Epithelial cell of proximal tubule (primary cell): ENCODE measurements at regions not wholly inside any gene's neighbourhood (a gene's known extent, or its start where the extent isn't known, plus 50 kb on each side); places are given as distances from the start of the nearest gene placed in this dataset.

Source experiments
- DNase-seq: peaks from one replicate; pipeline ENCODE4 v3.0.0-alpha.2; 2011; ENCODE audit warnings: low read depth
- H3K4me3 ChIP-seq: 2 replicates; pipeline ENCODE4 v1.5.1; 2011; ENCODE audit warnings: low read depth, mild to moderate bottlenecking, low read length
- CTCF ChIP-seq: conservative IDR thresholded peaks from 2 replicates; pipeline ENCODE4 v1.5.1; 2012; ENCODE audit warnings: low read depth, mild to moderate bottlenecking, low read length

- no peak for DNase-seq
- no peak for TF ChIP-seq CTCF
Observed at GRCh38 chr9:89838621-89839020, 233.8 kb downstream of the GADD45G start.

GRCh38 chr9:89839449-89839848, 234.6 kb downstream of the GADD45G start:
- no peak overlapping the region for H3K4me3 ChIP-seq
- DNase-seq, result no peak
- TF ChIP-seq CTCF, result no peak

More at GRCh38 chr9:89838621-89839020, 233.8 kb downstream of the GADD45G start:
- no peak overlapping the region for H3K4me3 ChIP-seq

GRCh38 chr9:89839952-89840351, 235.1 kb downstream of the GADD45G start:
- TF ChIP-seq CTCF, result no peak
- no peak for DNase-seq
- H3K4me3 ChIP-seq, result no peak overlapping the region

GRCh38 chr9:89841456-89841855, 236.6 kb downstream of the GADD45G start:
- no peak for DNase-seq
- no peak for TF ChIP-seq CTCF
- no peak overlapping the region for H3K4me3 ChIP-seq

- TF ChIP-seq CTCF, result no peak
- H3K4me3 ChIP-seq, result no peak overlapping the region
Observed at GRCh38 chr9:89842267-89842768, 237.5 kb downstream of the GADD45G start.

GRCh38 chr9:89843074-89843473, 238.3 kb downstream of the GADD45G start:
- no peak overlapping the region for H3K4me3 ChIP-seq
- no peak for DNase-seq
- no peak for TF ChIP-seq CTCF

More at GRCh38 chr9:89842267-89842768, 237.5 kb downstream of the GADD45G start:
- DNase-seq, result no peak

GRCh38 chr9:89843591-89843990, 238.8 kb downstream of the GADD45G start:
- TF ChIP-seq CTCF, result no peak
- H3K4me3 ChIP-seq, result no peak overlapping the region
- no peak for DNase-seq
